GM18517 (cell line): ENCODE measurements at regions not wholly inside any gene's neighbourhood (a gene's known extent, or its start where the extent isn't known, plus 50 kb on each side); places are given as distances from the start of the nearest gene placed in this dataset.

ENCODE experiments used
- ATAC-seq: cut with Tn5 transposase; IDR thresholded peaks from one replicate; pipeline ENCODE4 v1.9.1; 2021; ENCODE audit warnings: mild to moderate bottlenecking, moderate library complexity; ENCODE audit not compliant: unreplicated experiment

GRCh38 chr13:106859533-106859904, 291.6 kb upstream of the ARGLU1 start:
- no peak for ATAC-seq

DNA sequence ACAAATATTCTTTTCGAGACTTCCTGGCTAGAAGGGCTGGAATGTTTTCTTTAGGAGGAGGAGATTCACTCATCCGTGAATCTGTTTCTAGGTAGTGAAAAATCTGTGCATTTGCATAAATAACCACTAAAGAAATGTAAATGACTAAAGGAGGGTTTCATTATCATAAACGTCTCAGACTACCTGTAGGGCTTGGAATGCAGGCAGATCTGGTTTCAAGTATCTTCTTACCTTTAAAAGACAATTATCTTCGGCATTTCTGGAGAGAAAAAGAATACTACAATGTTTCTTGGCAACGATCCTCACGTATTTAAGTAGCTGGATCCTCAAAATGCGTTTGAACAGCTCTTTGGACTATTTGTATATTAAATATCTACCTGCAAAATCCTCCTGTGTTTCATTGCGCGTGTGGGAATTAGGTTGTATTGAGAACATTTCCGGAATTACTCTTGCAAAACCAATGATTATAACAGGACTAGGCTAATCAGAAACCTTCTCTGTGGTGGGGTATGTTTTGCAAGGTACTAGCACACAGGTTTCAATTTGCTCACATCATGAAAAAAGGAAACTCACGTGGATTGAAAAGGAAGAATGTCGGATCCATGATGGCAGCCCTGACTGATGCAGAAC, 291.1 kb upstream of the ARGLU1 start:
- ATAC-seq = no peak

- no peak for ATAC-seq
Observed at GRCh38 chr13:106852436-106852835, 284.5 kb upstream of the ARGLU1 start.

GRCh38 chr13:106850973-106851650, 283.2 kb upstream of the ARGLU1 start:
- no peak for ATAC-seq

DNA sequence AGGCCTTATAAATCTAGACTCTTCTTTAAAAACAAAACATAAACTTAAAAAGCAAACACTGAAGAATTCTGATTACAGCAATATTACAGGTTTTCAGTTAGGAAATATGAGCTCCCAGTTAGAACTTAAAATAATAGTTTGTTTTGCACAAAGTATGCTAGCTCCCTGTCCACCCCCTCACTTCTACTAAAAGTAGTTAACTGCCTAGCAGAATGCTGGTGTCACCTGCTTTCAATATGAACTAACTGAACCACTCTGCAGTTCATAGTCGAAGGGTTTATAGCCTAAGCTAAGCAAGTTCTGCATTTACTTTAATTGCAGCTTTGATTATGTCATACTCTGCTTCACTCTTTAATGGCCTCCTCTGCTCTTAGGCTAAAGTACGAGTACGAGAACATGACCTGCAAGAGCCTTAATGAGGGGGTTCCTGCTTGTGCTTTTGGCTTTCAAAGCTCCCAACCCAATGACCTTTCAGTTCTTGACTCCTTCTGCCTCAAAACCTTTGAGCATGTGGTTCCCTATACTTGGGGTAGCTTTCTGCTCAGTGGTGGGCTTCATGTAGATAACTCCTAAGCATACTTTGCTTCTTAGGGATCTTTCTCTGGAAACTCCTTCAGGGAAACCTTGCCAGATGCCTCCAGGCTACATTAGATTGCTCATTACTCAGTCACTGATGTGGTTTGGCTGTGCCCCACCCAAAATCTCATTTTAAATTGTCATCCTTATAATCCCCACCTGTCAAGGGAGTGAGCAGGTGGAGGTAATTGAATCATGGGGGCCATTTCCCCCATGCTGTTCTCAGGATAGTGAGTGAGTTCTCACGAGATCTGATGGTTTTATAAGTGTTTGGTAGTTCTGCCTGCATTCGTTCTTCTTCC, 278.9 kb upstream of the ARGLU1 start:
- ATAC-seq = no peak

DNA sequence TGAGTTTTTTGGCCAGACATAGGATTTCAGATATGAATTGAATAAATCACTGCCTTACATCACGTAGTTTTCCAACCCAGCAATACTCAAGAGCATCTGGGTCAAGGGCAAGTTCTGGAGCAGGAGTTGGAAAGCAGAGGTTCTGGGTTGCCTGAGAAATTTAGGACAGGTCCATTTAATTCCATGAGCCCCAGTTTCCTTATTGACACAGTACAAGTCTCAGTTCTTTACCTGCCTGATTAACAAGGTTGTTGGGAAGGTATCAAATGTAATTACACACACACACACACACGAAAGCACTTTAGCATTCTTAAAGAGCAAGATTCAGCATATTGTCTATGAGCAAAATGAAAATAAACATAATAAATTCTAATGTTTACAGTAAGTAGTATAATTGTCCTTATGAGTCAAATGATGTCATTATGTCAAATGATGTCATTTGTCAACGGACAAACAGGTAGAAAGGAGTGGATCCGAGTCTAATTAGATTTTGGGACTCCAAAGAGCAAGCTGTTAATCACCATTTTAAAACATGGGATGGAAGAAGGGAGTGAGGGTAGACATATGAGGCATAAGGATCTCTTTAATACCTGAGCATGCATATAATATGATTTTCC, 268.4 kb upstream of the ARGLU1 start:
- ATAC-seq = no peak

DNA sequence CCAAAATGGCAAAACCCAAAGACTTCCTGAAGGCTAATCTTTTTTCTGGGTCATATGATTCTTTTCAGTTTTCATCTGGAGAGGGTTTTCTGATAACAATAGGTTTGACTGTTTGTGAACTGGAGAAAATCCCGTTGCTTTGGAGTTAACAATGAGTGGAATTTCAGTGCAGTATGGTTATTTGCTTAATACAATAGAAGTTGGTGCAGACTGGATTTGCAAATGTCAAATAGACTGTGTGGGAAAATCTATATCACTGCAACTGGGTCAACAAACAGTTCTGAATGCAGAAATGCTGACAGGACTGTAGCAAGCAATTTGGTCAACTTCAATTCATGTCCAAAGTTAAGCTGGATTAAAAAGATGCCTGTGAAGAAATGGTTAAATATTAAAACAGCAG, 267.5 kb upstream of the ARGLU1 start:
- no peak for ATAC-seq

DNA sequence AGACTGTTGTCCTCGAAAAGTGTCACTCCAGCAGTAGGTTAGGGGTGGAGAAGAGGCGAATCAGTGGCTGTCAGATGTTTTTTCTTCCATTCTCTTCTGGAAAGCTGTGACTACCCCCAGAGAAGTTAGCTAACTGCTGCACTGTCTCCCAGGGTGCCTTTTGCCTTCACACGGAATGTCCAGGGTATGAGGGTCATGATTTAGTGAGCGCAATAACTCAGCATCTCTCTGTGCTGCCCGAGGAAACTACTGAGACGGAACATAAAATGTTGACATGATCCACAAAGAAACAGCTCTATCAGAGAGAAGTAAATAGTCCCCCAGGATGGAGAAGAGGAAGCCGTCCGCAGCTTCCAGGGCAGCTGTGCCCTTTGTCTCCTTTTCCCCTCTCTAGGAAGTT, 254.0 kb upstream of the ARGLU1 start:
- ATAC-seq = no peak

DNA sequence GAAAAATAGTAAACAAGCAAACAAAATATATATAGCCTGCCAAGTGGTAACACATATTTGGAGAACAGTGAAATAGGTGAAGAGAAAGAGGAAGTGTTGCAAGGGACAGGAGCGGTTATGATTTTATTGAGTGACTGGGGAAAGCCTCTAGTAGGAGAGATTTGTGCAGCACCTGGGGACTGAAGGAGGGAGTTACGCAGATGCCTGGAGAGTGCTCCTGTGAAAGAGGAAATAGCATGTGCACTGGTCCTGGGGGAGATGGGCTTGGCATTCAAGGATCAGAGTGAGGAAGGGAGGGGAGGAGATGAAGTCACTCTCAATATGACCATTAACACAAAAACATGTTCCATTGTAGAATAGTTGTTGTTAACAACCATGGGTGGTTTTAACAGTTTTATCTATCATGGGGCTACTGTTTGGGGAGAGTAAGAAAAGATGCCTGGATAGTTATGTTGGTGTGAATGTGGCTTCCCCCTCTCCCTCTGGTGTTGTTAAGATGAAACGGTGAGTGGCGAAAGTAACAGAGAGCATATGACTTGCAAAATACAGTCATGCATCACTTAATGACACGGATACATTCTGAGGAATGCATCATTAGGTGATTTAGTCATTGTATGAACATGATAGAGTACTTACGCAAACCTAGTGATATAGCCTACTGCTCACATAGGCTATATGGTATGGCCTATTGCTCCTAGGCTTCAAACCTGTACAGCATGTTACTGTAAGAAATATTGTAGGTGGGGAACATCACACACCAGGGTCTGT, 251.7 kb upstream of the ARGLU1 start:
- ATAC-seq = no peak

DNA sequence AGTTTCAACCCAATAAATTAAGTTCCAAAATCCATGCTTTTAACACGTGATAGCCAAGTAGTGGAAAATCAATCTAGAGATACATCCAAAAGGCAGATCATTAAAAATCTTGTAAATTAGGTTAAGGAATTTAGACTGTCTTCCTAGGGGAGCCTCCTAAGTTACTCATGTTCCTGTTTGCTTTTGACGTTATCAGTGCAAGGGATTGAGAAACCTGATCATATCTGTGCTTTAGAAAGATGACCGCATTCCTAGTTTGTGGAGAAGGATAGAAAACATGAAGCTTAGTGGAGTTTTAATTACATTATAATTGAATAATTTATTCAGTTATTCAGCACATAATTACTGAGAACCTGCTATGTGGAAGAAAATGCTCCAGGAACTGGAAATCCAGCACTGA, 251.0 kb upstream of the ARGLU1 start:
- no peak for ATAC-seq

- no peak for ATAC-seq
Observed at GRCh38 chr13:106815545-106815944, 247.6 kb upstream of the ARGLU1 start.

GRCh38 chr13:106814463-106814862, 246.5 kb upstream of the ARGLU1 start:
- ATAC-seq = no peak

DNA sequence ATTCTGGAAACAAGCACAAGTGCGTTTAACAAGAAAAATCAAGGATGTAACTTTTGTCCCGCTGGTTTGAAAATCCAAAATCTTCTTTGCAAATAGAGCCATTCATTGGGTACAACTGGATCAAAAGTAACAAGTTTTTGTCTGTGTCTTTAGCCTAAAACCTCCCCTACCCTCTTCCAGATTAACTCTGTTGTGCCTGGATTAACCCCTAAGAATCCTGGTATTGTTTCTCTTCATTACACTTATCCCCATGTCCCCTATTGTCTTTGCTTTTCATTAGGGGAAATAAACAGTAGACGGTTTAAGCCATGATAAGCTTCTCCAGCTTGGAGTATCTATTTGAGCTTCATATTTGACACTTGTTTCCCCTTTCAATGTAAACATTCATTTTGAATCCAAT, 242.1 kb upstream of the ARGLU1 start:
- ATAC-seq = no peak

GRCh38 chr13:106804991-106805390, 237.1 kb upstream of the ARGLU1 start:
- no peak for ATAC-seq

DNA sequence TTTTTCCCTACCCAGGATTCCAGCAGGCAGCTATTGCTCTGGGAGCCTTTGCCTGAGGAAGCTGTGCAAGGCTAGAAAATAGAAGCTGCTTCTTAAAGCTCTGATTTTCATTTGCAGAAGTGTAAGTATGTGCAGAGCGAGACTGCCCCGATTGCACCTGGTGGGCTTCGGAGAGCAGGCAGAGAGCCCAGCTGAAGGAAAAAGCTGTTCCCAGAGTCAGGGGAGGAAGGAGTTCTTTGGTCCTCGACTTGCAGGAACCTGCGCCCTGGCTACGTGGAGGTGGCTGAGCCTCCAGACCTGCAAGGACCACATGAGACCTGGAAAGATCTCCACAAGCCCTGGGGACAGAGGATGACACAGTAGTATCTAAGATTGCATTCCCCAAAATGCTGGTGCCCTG, 235.0 kb upstream of the ARGLU1 start:
- no peak for ATAC-seq

DNA sequence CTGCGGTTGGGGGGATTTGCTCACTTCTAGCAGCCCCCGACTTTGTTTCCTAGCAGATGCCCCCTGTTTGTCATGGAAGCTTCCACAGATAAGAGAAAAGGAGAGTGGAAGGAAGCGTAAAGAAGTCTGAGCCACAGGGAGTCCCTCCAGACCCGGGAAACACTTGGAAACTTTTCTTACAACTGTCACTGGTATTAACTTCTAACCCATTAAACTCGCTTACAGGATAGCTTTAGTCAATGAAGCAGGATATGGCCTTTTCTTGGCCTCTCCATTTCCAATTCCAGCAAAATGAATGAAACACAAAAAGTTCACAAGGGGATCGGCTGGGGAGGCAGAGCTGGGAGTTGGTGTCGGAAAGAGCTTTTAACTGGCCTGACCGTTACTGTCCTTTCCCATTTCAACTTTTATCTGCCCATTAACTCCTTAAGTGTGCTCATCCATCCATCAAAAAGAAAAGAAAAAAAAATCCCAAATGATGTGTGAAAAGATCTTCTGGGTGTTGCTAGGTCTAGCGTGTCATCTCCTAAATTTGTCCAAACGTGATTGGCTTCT, 231.9 kb upstream of the ARGLU1 start:
- no peak for ATAC-seq

DNA sequence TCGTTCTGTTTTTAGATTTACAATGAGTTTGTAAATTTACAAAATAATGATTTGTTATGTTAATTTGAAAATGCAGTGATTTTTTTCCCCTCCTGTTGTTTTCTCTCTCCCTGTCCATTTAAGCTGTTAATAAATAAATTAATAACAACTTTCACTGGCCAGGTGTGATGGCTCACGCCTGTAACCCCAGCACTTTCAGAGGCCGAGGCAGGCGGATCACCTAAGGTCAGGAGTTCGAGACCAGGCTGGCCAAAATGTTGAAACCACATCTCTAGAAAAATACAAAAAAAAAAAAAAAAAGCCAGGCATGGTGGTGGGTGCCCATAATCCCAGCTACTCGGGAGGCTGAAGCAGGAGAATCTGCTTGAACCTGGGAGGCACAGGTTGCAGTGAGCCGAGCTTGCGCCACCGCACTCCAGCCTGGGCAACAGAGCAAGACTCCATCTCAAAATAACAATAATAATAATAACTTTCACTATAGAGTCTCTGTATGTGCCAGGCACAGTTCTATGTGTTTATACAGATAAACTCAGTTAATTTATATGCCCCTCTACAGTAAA, 229.2 kb upstream of the ARGLU1 start:
- no peak for ATAC-seq

GRCh38 chr13:106796280-106797047, 228.5 kb upstream of the ARGLU1 start:
- peak; percentile 50 for ATAC-seq

DNA sequence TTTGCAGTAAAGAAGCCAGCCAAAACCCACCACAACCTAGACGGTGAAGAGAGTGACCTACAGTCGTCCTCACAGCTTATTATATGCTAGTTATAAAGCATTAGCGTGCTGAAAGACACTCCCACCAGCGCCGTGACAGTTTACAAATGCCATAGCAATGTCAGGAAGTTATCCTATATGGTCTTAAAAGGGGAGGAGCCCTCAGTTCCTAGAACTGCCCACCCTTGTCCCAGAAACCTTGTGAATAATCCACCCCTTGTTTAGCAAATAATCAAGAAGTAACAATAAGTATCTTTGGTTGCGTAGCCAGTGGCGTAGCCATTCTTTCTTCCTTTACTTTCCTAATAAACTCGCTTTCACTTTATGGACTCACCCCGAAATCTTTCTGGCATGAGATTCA, 227.9 kb upstream of the ARGLU1 start:
- ATAC-seq = no peak
